22Rv1 (cell line): ENCODE measurements at regions not wholly inside any gene's neighbourhood (a gene's known extent, or its start where the extent isn't known, plus 50 kb on each side); places are given as distances from the start of the nearest gene placed in this dataset.

Experiments
- ZFX ChIP-seq: fragments of 450-650 bp; IDR thresholded peaks from 2 replicates; pipeline ENCODE4 v1.6.1; 2017; ENCODE audit warnings: antibody characterized with exemption, borderline replicate concordance
- TF ChIP-seq, protein P1 (sequence below): fragments of 450-650 bp; IDR thresholded peaks from 2 replicates; pipeline ENCODE4 v1.5.1; 2017; ENCODE audit warnings: mild to moderate bottlenecking

DNA sequence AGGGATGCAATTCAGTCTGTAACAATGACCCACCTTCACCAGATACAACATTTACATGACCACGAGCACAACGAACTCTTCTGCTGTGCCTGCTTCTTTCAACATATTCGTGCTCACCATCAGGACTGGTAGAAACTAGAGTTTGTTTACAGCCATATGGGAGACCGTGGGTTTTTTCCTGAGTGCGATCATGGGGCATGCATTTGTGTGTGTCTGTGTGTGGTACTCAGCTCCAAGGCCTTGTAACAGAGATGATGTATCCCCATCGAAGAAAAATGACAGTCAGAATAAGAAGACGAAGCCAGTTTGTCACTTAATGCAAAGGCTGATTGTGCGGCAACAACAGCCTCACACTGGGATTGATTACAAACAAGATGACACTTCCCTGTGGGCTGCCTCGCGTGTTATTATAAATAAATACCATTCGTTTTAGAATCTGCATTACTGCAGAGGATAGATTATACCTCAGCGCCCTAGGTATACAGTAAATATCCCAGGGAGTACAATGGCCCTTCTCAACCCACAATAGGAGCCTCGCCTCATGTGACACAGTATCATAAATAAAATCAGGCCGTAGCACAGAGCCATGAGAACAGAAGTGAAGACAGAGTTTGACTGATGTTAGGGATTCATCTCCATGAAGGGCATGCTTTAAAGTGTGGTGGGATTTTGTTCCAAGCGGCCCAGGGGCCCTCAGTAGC lies 97.3 kb upstream of the NOCT start:
- no peak for TF ChIP-seq ZFX
- TF ChIP-seq, protein P1, sequence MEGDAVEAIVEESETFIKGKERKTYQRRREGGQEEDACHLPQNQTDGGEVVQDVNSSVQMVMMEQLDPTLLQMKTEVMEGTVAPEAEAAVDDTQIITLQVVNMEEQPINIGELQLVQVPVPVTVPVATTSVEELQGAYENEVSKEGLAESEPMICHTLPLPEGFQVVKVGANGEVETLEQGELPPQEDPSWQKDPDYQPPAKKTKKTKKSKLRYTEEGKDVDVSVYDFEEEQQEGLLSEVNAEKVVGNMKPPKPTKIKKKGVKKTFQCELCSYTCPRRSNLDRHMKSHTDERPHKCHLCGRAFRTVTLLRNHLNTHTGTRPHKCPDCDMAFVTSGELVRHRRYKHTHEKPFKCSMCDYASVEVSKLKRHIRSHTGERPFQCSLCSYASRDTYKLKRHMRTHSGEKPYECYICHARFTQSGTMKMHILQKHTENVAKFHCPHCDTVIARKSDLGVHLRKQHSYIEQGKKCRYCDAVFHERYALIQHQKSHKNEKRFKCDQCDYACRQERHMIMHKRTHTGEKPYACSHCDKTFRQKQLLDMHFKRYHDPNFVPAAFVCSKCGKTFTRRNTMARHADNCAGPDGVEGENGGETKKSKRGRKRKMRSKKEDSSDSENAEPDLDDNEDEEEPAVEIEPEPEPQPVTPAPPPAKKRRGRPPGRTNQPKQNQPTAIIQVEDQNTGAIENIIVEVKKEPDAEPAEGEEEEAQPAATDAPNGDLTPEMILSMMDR = no peak
